Stimulated activated memory B cell treated with anti-CD40 and anti-IgM and Interleukin-4, amounts not matched to agents 10 μg/mL and 1 μg/mL and 100 μg/mL, for 72 hours (primary cell): ENCODE measurements at regions not wholly inside any gene's neighbourhood (a gene's known extent, or its start where the extent isn't known, plus 50 kb on each side); places are given as distances from the start of the nearest gene placed in this dataset.

Source experiments
- ATAC-seq: fragments of 150-1000 bp; cut with Tn5 transposase; 2 replicates; pipeline ENCODE4 v1.10.0; 2021
- H3K27ac Mint-ChIP-seq: one replicate; pipeline ENCODE4 v1.8.0; 2022; ENCODE audit warnings: mild to moderate bottlenecking, mixed read lengths
- H3K27me3 Mint-ChIP-seq: one replicate; pipeline ENCODE4 v1.8.0; 2022; ENCODE audit warnings: mixed read lengths
- H3K36me3 Mint-ChIP-seq: one replicate; pipeline ENCODE4 v1.8.0; 2022; ENCODE audit warnings: mixed read lengths
- H3K4me1 Mint-ChIP-seq: one replicate; pipeline ENCODE4 v1.8.0; 2022; ENCODE audit warnings: mixed read lengths
- H3K4me3 Mint-ChIP-seq: one replicate; pipeline ENCODE4 v1.8.0; 2022; ENCODE audit warnings: mild to moderate bottlenecking, moderate library complexity, mixed read lengths
- H3K9me3 Mint-ChIP-seq: one replicate; pipeline ENCODE4 v1.8.0; 2022; ENCODE audit warnings: mixed read lengths

DNA sequence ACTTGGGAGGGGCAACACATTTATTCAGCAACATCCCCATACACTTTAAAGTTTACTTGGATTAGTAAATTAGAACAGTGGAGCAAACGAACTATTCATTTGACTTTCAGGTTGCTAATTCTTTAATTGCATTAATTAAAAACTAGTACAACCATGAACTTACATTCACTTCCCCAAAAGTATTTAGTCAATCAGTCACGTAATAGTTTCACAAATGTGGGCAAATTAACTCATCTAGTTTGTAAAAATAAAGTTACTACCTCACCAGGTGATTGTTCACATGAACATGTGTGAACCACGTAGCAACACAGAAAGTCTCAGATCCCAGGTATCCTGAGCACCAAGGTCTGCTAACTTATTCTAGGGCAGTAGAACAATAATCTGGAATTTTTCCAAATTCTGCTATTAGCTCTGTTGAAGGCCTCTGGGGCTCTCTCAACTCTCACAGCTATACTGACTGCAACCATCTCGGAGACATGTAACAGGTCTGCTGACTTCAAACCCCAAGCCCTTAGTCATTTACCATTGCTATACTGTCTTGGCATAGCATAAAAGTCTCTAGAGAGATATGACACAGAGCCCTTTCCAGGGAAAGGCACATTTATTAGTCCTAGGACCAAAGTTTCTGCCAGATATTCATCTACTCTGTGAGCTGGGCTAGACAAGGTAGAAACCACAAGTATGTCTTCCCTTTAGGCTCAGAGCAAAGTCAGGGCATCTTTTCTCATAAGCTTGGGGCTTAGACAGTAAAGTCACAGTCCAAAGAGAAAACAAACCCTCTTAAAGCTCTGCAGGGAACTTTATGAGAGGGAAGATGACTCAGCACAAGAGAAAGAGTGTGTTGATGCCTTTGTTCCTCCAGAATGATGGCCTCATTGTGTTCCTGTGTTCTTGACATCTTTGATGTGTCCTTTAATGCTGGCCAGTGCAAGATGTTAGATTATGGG lies 50.9 kb upstream of the CCDC28A start:
- Mint-ChIP-seq H3K27ac (no peak overlapping the region), H3K4me3 (no peak overlapping the region), H3K36me3 (no peaks in the 10 kb centered on the region), H3K9me3 (no peaks in the 10 kb centered on the region), H3K27me3 (no peaks in the 10 kb centered on the region), H3K4me1 (peaks cover 16% of the 10 kb centered on the region)
- no peak for ATAC-seq
